Suprapubic skin (tissue), 3 donors: ENCODE measurements at regions not wholly inside any gene's neighbourhood (a gene's known extent, or its start where the extent isn't known, plus 50 kb on each side); places are given as distances from the start of the nearest gene placed in this dataset.

Experiments
- CTCF ChIP-seq, 2 donors: fragments of 200-600 bp in 1 of 2; fragments of 450-650 bp in 1 of 2; sonication (generic) in 1 of 2; IDR thresholded peaks; one replicate each; pipeline ENCODE4 v1.5.1; 2016 to 2019; ENCODE audit warnings: antibody characterized with exemption in 2 of 2, mild to moderate bottlenecking in 1 of 2, moderate library complexity in 1 of 2
- POLR2AphosphoS5 ChIP-seq, 3 donors: sonication (generic); formaldehyde crosslinking; IDR thresholded peaks; one replicate each; pipeline ENCODE4 v1.6.1; 2017; ENCODE audit warnings: antibody characterized with exemption in 3 of 3

DNA sequence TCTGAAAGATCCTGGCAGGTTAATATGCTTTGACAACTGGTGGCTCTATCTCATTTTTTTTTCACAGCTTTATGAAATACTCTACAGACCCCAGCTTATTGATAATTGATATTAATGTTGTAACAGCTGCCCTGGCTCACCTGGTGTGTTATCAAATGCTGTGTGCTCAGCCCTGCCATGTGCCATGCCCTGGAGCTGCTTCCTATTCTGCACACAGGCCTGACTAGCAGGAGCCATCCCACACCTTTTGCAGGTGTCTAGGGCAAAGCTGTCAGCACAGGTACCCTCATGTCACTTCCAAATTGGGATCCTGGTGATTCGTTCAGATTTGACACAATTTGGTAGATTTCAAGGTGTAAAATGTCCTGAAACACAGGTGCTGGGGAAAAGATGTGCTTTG, 254.6 kb upstream of the MAN1A1 start:
- TF ChIP-seq CTCF (IDR thresholded peaks at IDR 0.05) (no peak), POLR2AphosphoS5 (IDR thresholded peaks at IDR 0.05) (no peak)
